ENCODE measurements at regions not wholly inside any gene's neighbourhood (a gene's known extent, or its start where the extent isn't known, plus 50 kb on each side); places are given as distances from the start of the nearest gene placed in this dataset.

DNA sequence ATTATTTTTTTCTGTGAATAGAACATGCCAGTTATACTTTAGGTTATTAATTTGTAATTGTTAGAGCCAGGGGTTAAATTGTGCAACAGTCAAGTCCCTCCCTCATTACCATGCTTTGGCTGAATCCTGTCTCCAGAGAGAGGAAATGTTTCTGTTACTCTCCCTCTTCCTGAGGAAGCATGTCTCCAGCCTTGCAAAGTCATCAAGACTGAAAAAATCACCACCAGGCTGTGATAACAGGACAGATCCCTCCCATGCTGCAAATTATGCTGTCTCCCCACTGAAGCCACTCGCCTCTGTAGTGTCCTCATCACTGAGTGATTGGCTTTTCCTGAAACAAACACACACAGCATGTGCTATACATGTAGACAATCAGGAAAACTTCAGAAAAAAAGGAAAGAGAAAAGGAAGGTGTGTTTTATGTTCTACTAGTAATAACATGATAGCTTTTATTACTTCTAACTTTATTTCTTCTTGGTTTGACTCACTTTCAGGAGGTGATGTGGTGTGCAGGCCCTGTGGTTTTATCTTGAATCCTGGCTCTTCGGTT lies 290.0 kb upstream of the JAG1 start:
- Histone ChIP-seq H3K9me3 (ENCODE audit: insufficient read depth in 2 of 2, low read depth in 1 of 2, low read length in 1 of 2) (no peaks in the 10 kb centered on the region), H4K91ac (replicated peaks; ENCODE audit: insufficient read length, low read length) (no peak overlapping the region), H3K79me1 (ENCODE audit: low read depth, low read length) (no peaks in the 10 kb centered on the region), H3K27ac (ENCODE audit: low read depth, low read length) (no peak overlapping the region), H3K56ac (replicated peaks; ENCODE audit: insufficient read length, low read depth, low read length) (no peak overlapping the region), H3K79me2 (ENCODE audit: control insufficient read depth in 1 of 2, insufficient read depth in 2 of 2, low read length in 2 of 2) (no peaks in the 10 kb centered on the region), H3K14ac (ENCODE audit: insufficient read length) (no peak overlapping the region), H3K36me3 (ENCODE audit: control insufficient read depth in 2 of 4, insufficient read depth in 4 of 4, low read length in 3 of 4) (no peaks in the 10 kb centered on the region; a peak in 1 of 8 replicates), H4K20me1 (replicated peaks in 1 of 2; ENCODE audit: control insufficient read depth in 1 of 2, insufficient read depth in 2 of 2, low read length in 2 of 2) (no peaks in the 10 kb centered on the region), H3K4me1 (replicated peaks in 1 of 4; ENCODE audit: control insufficient read depth in 3 of 4, insufficient read depth in 4 of 4, low read length in 3 of 4) (no peaks in the 10 kb centered on the region), H3K4me2 (ENCODE audit: insufficient read depth in 1 of 2, low read depth in 2 of 2, low read length in 2 of 2) (no peak overlapping the region), H3K18ac (ENCODE audit: extremely low read depth, low read length) (no peak overlapping the region), H3K9ac (replicated peaks in 1 of 4; ENCODE audit: extremely low read depth in 1 of 4, low read depth in 3 of 4, low read length in 3 of 4) (no peak overlapping the region), H3K27me3 (replicated peaks in 1 of 4; ENCODE audit: control insufficient read depth in 3 of 4, extremely low read depth in 1 of 4, insufficient read depth in 3 of 4, low read length in 3 of 4) (no peaks in the 10 kb centered on the region), H3K4me3 (ENCODE audit: extremely low read depth in 1 of 4, insufficient read depth in 2 of 4, low read depth in 3 of 4, low read length in 4 of 4) (no peak overlapping the region), H2AFZ (ENCODE audit: low read length) (no peak overlapping the region), H2BK12ac (ENCODE audit: low read depth, low read length) (no peak overlapping the region), H2BK5ac (ENCODE audit: low read depth, low read length) (no peak overlapping the region), H3K4ac (replicated peaks; ENCODE audit: insufficient read length, low read depth, low read length) (no peak overlapping the region), H3K23me2 (ENCODE audit: low read depth, low read length) (no peaks in the 10 kb centered on the region), H2BK15ac (ENCODE audit: low read length) (no peak overlapping the region), H2BK120ac (replicated peaks; ENCODE audit: low read depth, low read length) (no peak overlapping the region), H4K5ac (ENCODE audit: insufficient read length, low read depth, low read length) (no peak overlapping the region), H3K23ac (ENCODE audit: insufficient read length) (no peak overlapping the region), H2AK5ac (ENCODE audit: low read depth, low read length) (no peak overlapping the region), H2BK20ac (ENCODE audit: low read length) (no peak overlapping the region), H4K8ac (ENCODE audit: extremely low read depth, insufficient read depth, low read length) (no peak overlapping the region)
- FAIRE-seq (no peak), DNase-seq (ENCODE audit: low read depth in 1 of 2, low spot score in 2 of 2) (no peak)
- ChIA-PET POLR2A (ENCODE audit: partially characterized antibody) (no interaction called here), CTCF (ENCODE audit: partially characterized antibody) (interaction anchor here (1.3 kb wide), 1 partner anchor 290 kb away, joined by 3 read pairs; no protein-coding TSS in a partner anchor)
- 93% methylated on average over 2 of the region's 2 CpGs; no CpG with 5 or more reads in 1 of the 2 experiments for WGBS, 2 experiments (ENCODE audit: extremely low coverage in 1 of 2, insufficient coverage in 1 of 2, insufficient read length in 1 of 2, insufficient replicate concordance in 2 of 2, low coverage in 1 of 2, low lambda C conversion rate in 2 of 2, missing lambda C conversion rate in 1 of 2)
- TF ChIP-seq JUN (IDR thresholded peaks at IDR 0.05; ENCODE audit: low read depth, low read length) (no peak), RBBP5 (IDR thresholded peaks at IDR 0.05; ENCODE audit: borderline replicate concordance, low read depth, low read length) (no peak), POLR2AphosphoS5 (IDR thresholded peaks at IDR 0.05; ENCODE audit: low read depth, low read length) (no peak), KDM5A (IDR thresholded peaks at IDR 0.05; ENCODE audit: low read length) (no peak), TCF12 (IDR thresholded peaks at IDR 0.05; ENCODE audit: low read depth, low read length) (no peak), SUZ12 (IDR thresholded peaks at IDR 0.05; ENCODE audit: low read length) (no peak), RNF2 (IDR thresholded peaks at IDR 0.05; ENCODE audit: borderline replicate concordance, low read depth, low read length, missing control alignments, poor library complexity, severe bottlenecking) (no peak), TEAD4 (IDR thresholded peaks at IDR 0.05; ENCODE audit: low read depth, low read length) (no peak), CEBPB (IDR thresholded peaks at IDR 0.05; ENCODE audit: low read depth, low read length) (no peak), MAFK (IDR thresholded peaks at IDR 0.05; ENCODE audit: low read depth, low read length) (no peak), POU5F1 (IDR thresholded peaks at IDR 0.05; ENCODE audit: low read depth, low read length) (no peak), GABPA (IDR thresholded peaks at IDR 0.05; ENCODE audit: borderline replicate concordance, insufficient read depth, low read length) (no peak)
- TF ChIP-seq, protein P1, sequence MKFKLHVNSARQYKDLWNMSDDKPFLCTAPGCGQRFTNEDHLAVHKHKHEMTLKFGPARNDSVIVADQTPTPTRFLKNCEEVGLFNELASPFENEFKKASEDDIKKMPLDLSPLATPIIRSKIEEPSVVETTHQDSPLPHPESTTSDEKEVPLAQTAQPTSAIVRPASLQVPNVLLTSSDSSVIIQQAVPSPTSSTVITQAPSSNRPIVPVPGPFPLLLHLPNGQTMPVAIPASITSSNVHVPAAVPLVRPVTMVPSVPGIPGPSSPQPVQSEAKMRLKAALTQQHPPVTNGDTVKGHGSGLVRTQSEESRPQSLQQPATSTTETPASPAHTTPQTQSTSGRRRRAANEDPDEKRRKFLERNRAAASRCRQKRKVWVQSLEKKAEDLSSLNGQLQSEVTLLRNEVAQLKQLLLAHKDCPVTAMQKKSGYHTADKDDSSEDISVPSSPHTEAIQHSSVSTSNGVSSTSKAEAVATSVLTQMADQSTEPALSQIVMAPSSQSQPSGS (IDR thresholded peaks at IDR 0.05; ENCODE audit: low read length), result no peak

Measured in H1 (cell line).